Endothelial cell of umbilical vein (primary cell): ENCODE measurements at regions not wholly inside any gene's neighbourhood (a gene's known extent, or its start where the extent isn't known, plus 50 kb on each side); places are given as distances from the start of the nearest gene placed in this dataset.

Experiments
- BruUV-seq: library from RNA; stranded (reverse); fragments of 400-500 nt; replicated peaks from 2 replicates; lab custom pipeline; 2021; lab: Mats Ljungman, UMichigan
- CTCF ChIA-PET: fragments of 300-600, 350-600 bp; sonication (Branson Sonifier 250); formaldehyde crosslinking; loops from one replicate; lab custom pipeline; 2021; ENCODE audit warnings: antibody characterized with exemption, inconsistent platforms; lab: Charles Lee
- POLR2A ChIA-PET: fragments of 300-600, 350-600 bp; sonication (Branson Sonifier 250); formaldehyde crosslinking; loops from one replicate; lab custom pipeline; 2021; ENCODE audit warnings: antibody characterized with exemption, inconsistent platforms; lab: Charles Lee
- DNase-seq: peaks from one replicate; pipeline ENCODE4 v3.0.0-alpha.2; 2011; ENCODE audit warnings: low read depth, low spot score
- FAIRE-seq: peaks from 2 replicates; lab custom pipeline; 2011; peaks lifted over from hg19 to GRCh38; lab: Jason Lieb, UNC
- H2AFZ ChIP-seq: 2 replicates; pipeline ENCODE4 v1.6.0; 2012; ENCODE audit warnings: low read depth, low read length, control low read depth, inconsistent platforms
- H3K27ac ChIP-seq: 2 replicates; pipeline ENCODE4 v1.5.1; 2011; ENCODE audit warnings: low read depth, mild to moderate bottlenecking, control low read depth, low read length, moderate library complexity; ENCODE audit not compliant: insufficient read depth
- H3K27me3 ChIP-seq, 2 experiments: 2 replicates each; pipeline versions ENCODE4 v1.6.0 to v1.6.1; 2011; ENCODE audit warnings: low read length in 2 of 2, mixed read lengths in 1 of 2; ENCODE audit not compliant: control insufficient read depth in 2 of 2, insufficient read depth in 2 of 2
- H3K36me3 ChIP-seq, 2 experiments: 2 replicates in 1 of 2; 3 replicates in 1 of 2; pipeline ENCODE4 v1.5.1; 2011; ENCODE audit warnings: low read length in 2 of 2, mild to moderate bottlenecking in 1 of 2, moderate library complexity in 1 of 2; ENCODE audit not compliant: control insufficient read depth in 2 of 2, insufficient read depth in 2 of 2; ENCODE audit errors: extremely low read depth in 1 of 2
- H3K4me1 ChIP-seq: 3 replicates; pipeline ENCODE4 v1.5.1; 2011; ENCODE audit warnings: mild to moderate bottlenecking, low read length; ENCODE audit not compliant: control insufficient read depth, insufficient read depth; ENCODE audit errors: extremely low read depth
- H3K4me2 ChIP-seq: 2 replicates; pipeline ENCODE4 v1.6.1; 2011; ENCODE audit warnings: low read length, control low read depth, mixed read lengths; ENCODE audit not compliant: insufficient read depth
- H3K4me3 ChIP-seq, 3 experiments: fragments of 200-600 bp in 1 of 3; sonication (generic), shearing (Covaris generic) in 1 of 3; replicated peaks in 1 of 3; 2 replicates each; pipeline ENCODE4 v1.5.1; 2011 to 2016; ENCODE audit warnings: control low read depth in 3 of 3, low read length in 3 of 3, mild to moderate bottlenecking in 2 of 3, inconsistent platforms in 1 of 3, low read depth in 1 of 3, moderate library complexity in 1 of 3; ENCODE audit not compliant: insufficient read depth in 1 of 3
- H3K79me2 ChIP-seq: 2 replicates; pipeline ENCODE4 v1.6.0; 2012; ENCODE audit warnings: low read length, inconsistent platforms; ENCODE audit not compliant: control insufficient read depth, insufficient read depth
- H3K9ac ChIP-seq: replicated peaks from 2 replicates; pipeline ENCODE3; 2011; ENCODE audit warnings: low read length, control low read depth; ENCODE audit not compliant: insufficient read depth; ENCODE audit errors: extremely low read depth
- H3K9me1 ChIP-seq: replicated peaks from 3 replicates; pipeline ENCODE4 v1.6.0; 2011; ENCODE audit warnings: mild to moderate bottlenecking, low read length; ENCODE audit not compliant: control insufficient read depth, insufficient read depth; ENCODE audit errors: extremely low read depth
- H3K9me3 ChIP-seq: replicated peaks from 2 replicates; pipeline ENCODE4 v1.5.1; 2012; ENCODE audit warnings: low read length, inconsistent platforms; ENCODE audit not compliant: control insufficient read depth, insufficient read depth
- H4K20me1 ChIP-seq: replicated peaks from 2 replicates; pipeline ENCODE3; 2011; ENCODE audit warnings: mild to moderate bottlenecking, low read length; ENCODE audit not compliant: control insufficient read depth, insufficient read depth; ENCODE audit errors: extremely low read depth
- EZH2 ChIP-seq: IDR thresholded peaks from 2 replicates; pipeline ENCODE4 v1.6.1; 2012; ENCODE audit warnings: borderline replicate concordance, low read depth, mild to moderate bottlenecking, moderate library complexity, low read length, inconsistent platforms; ENCODE audit not compliant: severe bottlenecking
- FOS ChIP-seq: IDR thresholded peaks from 2 replicates; pipeline ENCODE4 v1.6.1; 2011; ENCODE audit warnings: mild to moderate bottlenecking, low read length, moderate library complexity, borderline replicate concordance; ENCODE audit not compliant: insufficient read depth
- GATA2 ChIP-seq: IDR thresholded peaks from 2 replicates; pipeline ENCODE4 v1.7.0; 2011; ENCODE audit warnings: low read depth, mild to moderate bottlenecking, moderate library complexity, mixed read lengths, low read length; ENCODE audit not compliant: insufficient read length, insufficient read depth
- JUN ChIP-seq: IDR thresholded peaks from 2 replicates; pipeline ENCODE4 v1.6.1; 2011; ENCODE audit warnings: borderline replicate concordance, low read depth; ENCODE audit not compliant: insufficient read length, insufficient read depth
- MYC ChIP-seq: IDR thresholded peaks from one replicate; pipeline ENCODE4 v1.6.1; 2011; ENCODE audit warnings: mild to moderate bottlenecking, low read depth, low read length
- POLR2A ChIP-seq: IDR thresholded peaks from 2 replicates; pipeline ENCODE4 v1.6.1; 2012; ENCODE audit warnings: low read depth, mild to moderate bottlenecking, control low read depth, low read length
- POLR2AphosphoS5 ChIP-seq: IDR thresholded peaks from 2 replicates; pipeline ENCODE4 v1.6.1; 2012; ENCODE audit warnings: low read depth, mild to moderate bottlenecking, control low read depth, low read length, moderate library complexity; ENCODE audit not compliant: insufficient read depth
- dilution Hi-C: fragments of 300-500 bp; cut with MboI; formaldehyde crosslinking; loops from one replicate; pipeline ENCODE4 v1.15.0; 2019; ENCODE audit warnings: low sequenced_read_pairs; ENCODE audit not compliant: extremely low pct_ligation_motif_present
- intact Hi-C: fragments of 100-400 bp; cut with micrococcal nuclease; formaldehyde crosslinking; loops from one replicate; pipeline ENCODE4 v1.10.0; 2022
- TF ChIP-seq, protein P1 (sequence below), 2 donors: IDR thresholded peaks; 1 replicate in 1 of 2; 2 replicates in 1 of 2; pipeline ENCODE4 v1.5.1; 2011; ENCODE audit warnings: low read length in 2 of 2, mild to moderate bottlenecking in 2 of 2, moderate library complexity in 2 of 2, control low read depth in 1 of 2, inconsistent platforms in 1 of 2, low read depth in 1 of 2; ENCODE audit not compliant: insufficient read depth in 1 of 2; ENCODE audit errors: extremely low read depth in 1 of 2
- TF ChIP-seq, protein P2 (sequence below): IDR thresholded peaks from 2 replicates; pipeline ENCODE4 v1.6.1; 2011; ENCODE audit not compliant: insufficient read depth, insufficient read length

DNA sequence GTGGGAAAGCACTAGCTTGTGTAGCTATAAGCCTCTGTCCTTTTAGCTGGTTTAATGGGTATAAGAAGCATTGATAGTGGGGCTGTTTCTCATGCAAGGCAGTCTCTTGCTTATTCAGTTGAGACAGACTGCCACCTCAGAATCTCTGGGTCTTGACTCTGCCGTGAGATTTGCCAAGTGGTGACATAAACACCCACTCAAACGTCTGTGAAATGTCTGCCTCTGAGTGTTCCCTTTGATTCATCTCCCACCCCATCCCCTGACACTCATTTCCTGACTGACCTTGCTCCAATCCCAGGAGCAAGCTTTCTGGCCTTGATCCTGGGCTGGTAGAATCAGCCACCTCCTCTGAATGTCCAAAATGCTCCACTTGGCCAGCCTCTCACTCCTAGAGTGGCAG lies 141.9 kb upstream of the RBMS1 start:
- peaks cover 9% of the 10 kb centered on the region for H3K4me1 ChIP-seq
- dilution Hi-C loops (no loop called here), intact Hi-C loops (loop anchor here (1.0 kb wide), 1 partner anchor 427 kb away; no protein-coding TSS in a partner anchor)
- DNase-seq (no peak), FAIRE-seq (no peak)
- no peaks in the 10 kb centered on the region for H3K9me3 ChIP-seq
- H3K4me3 ChIP-seq, result no peak overlapping the region
- BruUV-seq, result no TSS peak
- no peak overlapping the region for H3K27ac ChIP-seq
- H3K36me3 ChIP-seq, result no peaks in the 10 kb centered on the region
- H3K9ac ChIP-seq, result no peak overlapping the region
- TF ChIP-seq MYC, result no peak
- no peak for TF ChIP-seq POLR2A
- TF ChIP-seq FOS, result no peak
- TF ChIP-seq GATA2, result no peak
- TF ChIP-seq JUN, result no peak
- no peak for TF ChIP-seq EZH2
- TF ChIP-seq, protein P1, sequence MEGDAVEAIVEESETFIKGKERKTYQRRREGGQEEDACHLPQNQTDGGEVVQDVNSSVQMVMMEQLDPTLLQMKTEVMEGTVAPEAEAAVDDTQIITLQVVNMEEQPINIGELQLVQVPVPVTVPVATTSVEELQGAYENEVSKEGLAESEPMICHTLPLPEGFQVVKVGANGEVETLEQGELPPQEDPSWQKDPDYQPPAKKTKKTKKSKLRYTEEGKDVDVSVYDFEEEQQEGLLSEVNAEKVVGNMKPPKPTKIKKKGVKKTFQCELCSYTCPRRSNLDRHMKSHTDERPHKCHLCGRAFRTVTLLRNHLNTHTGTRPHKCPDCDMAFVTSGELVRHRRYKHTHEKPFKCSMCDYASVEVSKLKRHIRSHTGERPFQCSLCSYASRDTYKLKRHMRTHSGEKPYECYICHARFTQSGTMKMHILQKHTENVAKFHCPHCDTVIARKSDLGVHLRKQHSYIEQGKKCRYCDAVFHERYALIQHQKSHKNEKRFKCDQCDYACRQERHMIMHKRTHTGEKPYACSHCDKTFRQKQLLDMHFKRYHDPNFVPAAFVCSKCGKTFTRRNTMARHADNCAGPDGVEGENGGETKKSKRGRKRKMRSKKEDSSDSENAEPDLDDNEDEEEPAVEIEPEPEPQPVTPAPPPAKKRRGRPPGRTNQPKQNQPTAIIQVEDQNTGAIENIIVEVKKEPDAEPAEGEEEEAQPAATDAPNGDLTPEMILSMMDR (IDR thresholded peaks at IDR 0.05; ENCODE audit: extremely low read depth in 1 of 2, insufficient read depth in 1 of 2, low read depth in 1 of 2, low read length in 2 of 2), result no peak
- TF ChIP-seq, protein P2, sequence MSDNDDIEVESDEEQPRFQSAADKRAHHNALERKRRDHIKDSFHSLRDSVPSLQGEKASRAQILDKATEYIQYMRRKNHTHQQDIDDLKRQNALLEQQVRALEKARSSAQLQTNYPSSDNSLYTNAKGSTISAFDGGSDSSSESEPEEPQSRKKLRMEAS, result no peak
- TF ChIP-seq POLR2AphosphoS5, result no peak
- no peaks in the 10 kb centered on the region for H3K9me1 ChIP-seq
- H3K4me2 ChIP-seq, result no peak overlapping the region
- H3K27me3 ChIP-seq, result no peaks in the 10 kb centered on the region
- no peak overlapping the region for H2AFZ ChIP-seq
- H3K79me2 ChIP-seq, result no peaks in the 10 kb centered on the region
- H4K20me1 ChIP-seq, result no peaks in the 10 kb centered on the region
- POLR2A ChIA-PET, result no interaction called here
- CTCF ChIA-PET, result interaction anchor here (1.6 kb wide), 1 partner anchor 26 kb away, joined by 3 read pairs; no protein-coding TSS in a partner anchor
